ENCODE measurements at regions not wholly inside any gene's neighbourhood (a gene's known extent, or its start where the extent isn't known, plus 50 kb on each side); places are given as distances from the start of the nearest gene placed in this dataset.

GRCh38 chr3:144104186-144104585 lies 132.6 kb downstream of the DIPK2A start:
- Histone ChIP-seq H3K9me3 (ENCODE audit: insufficient read depth, low read depth) (no peaks in the 10 kb centered on the region), H3K79me2 (ENCODE audit: low read depth) (no peaks in the 10 kb centered on the region), H2AFZ (no peak overlapping the region), H3K27me3 (ENCODE audit: insufficient read depth, low read depth) (no peaks in the 10 kb centered on the region), H3K36me3 (ENCODE audit: low read depth) (no peaks in the 10 kb centered on the region), H4K20me1 (ENCODE audit: insufficient read depth) (no peaks in the 10 kb centered on the region), H3K4me1 (replicated peaks; ENCODE audit: insufficient read depth) (no peaks in the 10 kb centered on the region), H3K27ac (no peak overlapping the region), H3K4me3 (no peak overlapping the region), H3K9me2 (ENCODE audit: insufficient read depth) (no peaks in the 10 kb centered on the region), H3F3A (ENCODE audit: insufficient read depth, low read depth) (no peaks in the 10 kb centered on the region), H3K4me2 (no peak overlapping the region)
- no peak for DNase-seq
- CTCF ChIA-PET = no interaction called here
- intact Hi-C loops (cut with micrococcal nuclease; ENCODE audit: unreplicated experiment) = no loop called here
- POLR2A ChIA-PET (ENCODE audit: unreplicated experiment) = no interaction called here
- no TSS peak for BruUV-seq (replicated peaks)
- TF ChIP-seq EZH2 (IDR thresholded peaks at IDR 0.05; ENCODE audit: low read depth) (no peak), CTCF (conservative IDR thresholded peaks at IDR 0.05) (no peak)

- Histone ChIP-seq H3K27ac (no peak overlapping the region), H3K9me2 (ENCODE audit: insufficient read depth) (no peaks in the 10 kb centered on the region), H3K4me3 (no peak overlapping the region), H3F3A (ENCODE audit: insufficient read depth, low read depth) (no peaks in the 10 kb centered on the region), H3K4me1 (replicated peaks; ENCODE audit: insufficient read depth) (no peaks in the 10 kb centered on the region), H3K4me2 (no peak overlapping the region), H3K27me3 (ENCODE audit: insufficient read depth, low read depth) (no peaks in the 10 kb centered on the region), H3K79me2 (ENCODE audit: low read depth) (no peaks in the 10 kb centered on the region), H3K9me3 (ENCODE audit: insufficient read depth, low read depth) (no peaks in the 10 kb centered on the region), H4K20me1 (ENCODE audit: insufficient read depth) (no peaks in the 10 kb centered on the region), H2AFZ (no peak overlapping the region), H3K36me3 (ENCODE audit: low read depth) (no peaks in the 10 kb centered on the region)
- no peak for DNase-seq
- intact Hi-C loops (cut with micrococcal nuclease; ENCODE audit: unreplicated experiment) = no loop called here
- POLR2A ChIA-PET (ENCODE audit: unreplicated experiment) = no interaction called here
- no peak for TF ChIP-seq CTCF (conservative IDR thresholded peaks at IDR 0.05)
- TF ChIP-seq EZH2 (IDR thresholded peaks at IDR 0.05; ENCODE audit: low read depth) = no peak
- BruUV-seq (replicated peaks) = no TSS peak
- CTCF ChIA-PET = no interaction called here
Observed at GRCh38 chr3:144104679-144105078, 133.1 kb downstream of the DIPK2A start.

- Histone ChIP-seq H3K9me2 (ENCODE audit: insufficient read depth) (no peaks in the 10 kb centered on the region), H3K4me1 (replicated peaks; ENCODE audit: insufficient read depth) (no peaks in the 10 kb centered on the region), H3F3A (ENCODE audit: insufficient read depth, low read depth) (no peaks in the 10 kb centered on the region), H3K4me3 (no peak overlapping the region), H3K9me3 (ENCODE audit: insufficient read depth, low read depth) (no peaks in the 10 kb centered on the region), H3K27ac (no peak overlapping the region), H3K36me3 (ENCODE audit: low read depth) (no peaks in the 10 kb centered on the region), H2AFZ (no peak overlapping the region), H4K20me1 (ENCODE audit: insufficient read depth) (no peaks in the 10 kb centered on the region), H3K79me2 (ENCODE audit: low read depth) (no peaks in the 10 kb centered on the region), H3K27me3 (ENCODE audit: insufficient read depth, low read depth) (no peaks in the 10 kb centered on the region), H3K4me2 (no peak overlapping the region)
- intact Hi-C loops (cut with micrococcal nuclease; ENCODE audit: unreplicated experiment) = no loop called here
- DNase-seq = no peak
- CTCF ChIA-PET = no interaction called here
- TF ChIP-seq CTCF (conservative IDR thresholded peaks at IDR 0.05) = no peak
- no peak for TF ChIP-seq EZH2 (IDR thresholded peaks at IDR 0.05; ENCODE audit: low read depth)
- POLR2A ChIA-PET (ENCODE audit: unreplicated experiment) = no interaction called here
- no TSS peak for BruUV-seq (replicated peaks)
Observed at GRCh38 chr3:144105542-144105941, 133.9 kb downstream of the DIPK2A start.

Measured in PC-9 (cell line).